ENCODE measurements at regions not wholly inside any gene's neighbourhood (a gene's known extent, or its start where the extent isn't known, plus 50 kb on each side); places are given as distances from the start of the nearest gene placed in this dataset.

DNA sequence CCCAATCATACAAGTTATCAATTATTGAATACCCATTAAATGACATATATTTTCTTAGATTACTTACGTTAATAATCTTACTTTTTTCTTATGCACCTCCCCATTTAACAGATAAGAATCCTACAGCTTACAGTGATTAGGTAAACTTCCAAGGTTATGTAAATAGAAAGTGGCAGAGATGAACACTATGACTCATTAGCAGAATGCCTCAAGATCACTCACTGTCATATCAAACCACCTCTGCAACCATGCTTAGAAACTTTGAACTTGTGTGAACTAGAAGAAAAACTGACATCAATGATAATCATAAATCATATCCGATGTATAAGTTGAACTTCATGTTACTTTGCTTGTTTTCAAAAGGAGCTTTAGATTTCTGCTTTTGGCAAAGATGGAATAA is 911.6 kb upstream of the ARPP21 start:
- no peaks in the 10 kb centered on the region for H3K27me3 ChIP-seq (ENCODE audit: control insufficient read depth in 3 of 3, insufficient read depth in 3 of 3, low read length in 3 of 3)
- no peaks in the 10 kb centered on the region for H3K4me1 ChIP-seq (ENCODE audit: control insufficient read depth in 3 of 3, insufficient read depth in 2 of 3, low read depth in 1 of 3, low read length in 2 of 3)
- no peak for DNase-seq
- no peak overlapping the region for H3K4me3 ChIP-seq (ENCODE audit: low read depth in 1 of 3, low read length in 3 of 3)
- 42 to 45% (median 44%) methylated on average over 2 of the region's 2 CpGs for WGBS, 3 donors
- no peaks in the 10 kb centered on the region for H3K36me3 ChIP-seq (ENCODE audit: control insufficient read depth in 3 of 3, insufficient read depth in 2 of 3, low read depth in 1 of 3, low read length in 3 of 3)
- no peak for FAIRE-seq
- peaks cover 0 to 3% of the 10 kb centered on the region in 2 donors for H3K9me3 ChIP-seq (ENCODE audit: control insufficient read depth in 2 of 2, insufficient read depth in 1 of 2, low read depth in 1 of 2, low read length in 1 of 2)
- no peak overlapping the region for H3K27ac ChIP-seq (ENCODE audit: low read depth in 1 of 3, low read length in 2 of 3)

- Histone ChIP-seq H3K36me3 (ENCODE audit: control insufficient read depth in 3 of 3, insufficient read depth in 2 of 3, low read depth in 1 of 3, low read length in 3 of 3) (no peaks in the 10 kb centered on the region), H3K4me1 (ENCODE audit: control insufficient read depth in 3 of 3, insufficient read depth in 2 of 3, low read depth in 1 of 3, low read length in 2 of 3) (no peaks in the 10 kb centered on the region), H3K27me3 (ENCODE audit: control insufficient read depth in 3 of 3, insufficient read depth in 3 of 3, low read length in 3 of 3) (no peaks in the 10 kb centered on the region), H3K9me3 (ENCODE audit: control insufficient read depth in 2 of 2, insufficient read depth in 1 of 2, low read depth in 1 of 2, low read length in 1 of 2) (no peaks in the 10 kb centered on the region), H3K4me3 (ENCODE audit: low read depth in 1 of 3, low read length in 3 of 3) (no peak overlapping the region), H3K27ac (ENCODE audit: low read depth in 1 of 3, low read length in 2 of 3) (no peak overlapping the region)
- DNase-seq (no peak), FAIRE-seq (no peak)
- WGBS, 3 donors, result 68 to 86% (median 83%) methylated on average over 1 of the region's 1 CpG
These were observed 897.2 kb upstream of the ARPP21 start for GRCh38 chr3:34742151-34742550.

DNA sequence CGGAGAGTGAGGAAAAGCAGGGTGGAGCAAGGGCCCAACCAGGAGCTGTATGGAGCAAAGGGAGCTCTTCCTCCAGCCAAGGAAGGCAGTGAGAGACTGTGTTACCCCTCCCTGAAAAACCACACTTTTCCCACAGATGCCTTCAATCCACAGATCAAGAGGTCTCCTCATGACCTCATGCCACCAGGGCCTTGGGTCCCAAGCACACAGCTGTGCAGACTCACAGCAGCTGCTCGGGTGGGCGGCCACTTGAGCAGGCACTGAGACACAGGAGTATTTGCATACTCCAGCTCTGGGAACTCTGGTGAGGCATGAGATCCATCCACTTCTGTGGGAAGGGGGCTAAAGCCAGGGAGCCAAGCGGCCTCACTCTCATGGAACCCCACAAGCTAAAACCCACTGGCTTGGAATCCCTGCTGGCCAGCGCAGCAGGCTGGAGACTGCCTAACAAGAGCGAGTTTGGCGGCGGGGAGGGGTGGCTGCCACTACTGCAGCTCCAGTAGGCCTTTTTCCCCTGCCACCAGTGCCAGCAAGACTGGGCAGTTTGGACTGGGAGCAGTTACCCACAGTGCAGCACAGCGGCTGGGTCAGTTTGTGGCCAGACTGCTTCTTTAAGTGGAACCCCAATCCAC is 880.6 kb upstream of the ARPP21 start:
- no peak for FAIRE-seq

DNA sequence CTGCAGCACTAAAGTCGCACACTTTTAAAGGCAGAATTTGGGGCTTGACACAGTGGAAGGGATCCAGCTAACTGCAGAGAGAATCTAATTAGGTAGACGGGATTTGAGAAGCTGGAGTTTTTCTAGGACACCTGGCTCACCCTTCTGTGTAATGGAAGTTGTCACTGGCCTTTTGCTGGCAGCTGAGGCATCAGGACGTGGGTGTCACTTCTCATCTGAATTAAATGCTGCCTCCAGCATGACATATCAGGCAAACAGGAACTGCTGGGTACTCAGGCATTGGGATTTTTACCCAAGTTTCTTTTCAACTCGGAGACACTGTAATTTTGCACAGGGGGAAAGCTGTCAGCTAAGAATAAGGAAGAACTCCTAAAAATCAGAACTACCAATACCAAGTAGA is 861.9 kb upstream of the ARPP21 start:
- Histone ChIP-seq H3K36me3 (ENCODE audit: control insufficient read depth in 3 of 3, insufficient read depth in 2 of 3, low read depth in 1 of 3, low read length in 3 of 3) (no peaks in the 10 kb centered on the region), H3K4me3 (ENCODE audit: low read depth in 1 of 3, low read length in 3 of 3) (no peak overlapping the region), H3K4me1 (ENCODE audit: control insufficient read depth in 3 of 3, insufficient read depth in 2 of 3, low read depth in 1 of 3, low read length in 2 of 3) (no peaks in the 10 kb centered on the region), H3K27ac (ENCODE audit: low read depth in 1 of 3, low read length in 2 of 3) (no peak overlapping the region), H3K27me3 (ENCODE audit: control insufficient read depth in 3 of 3, insufficient read depth in 3 of 3, low read length in 3 of 3) (no peaks in the 10 kb centered on the region), H3K9me3 (ENCODE audit: control insufficient read depth in 2 of 2, insufficient read depth in 1 of 2, low read depth in 1 of 2, low read length in 1 of 2) (peaks cover 0 to 12% of the 10 kb centered on the region in 2 donors)
- no peak for DNase-seq
- 45 to 57% (median 50%) methylated on average over 4 of the region's 4 CpGs for WGBS, 3 donors
- FAIRE-seq, result no peak

More for the DNA sequence above, 880.6 kb upstream of the ARPP21 start:
- Histone ChIP-seq H3K36me3 (ENCODE audit: control insufficient read depth in 3 of 3, insufficient read depth in 2 of 3, low read depth in 1 of 3, low read length in 3 of 3) (no peaks in the 10 kb centered on the region), H3K27me3 (ENCODE audit: control insufficient read depth in 3 of 3, insufficient read depth in 3 of 3, low read length in 3 of 3) (no peaks in the 10 kb centered on the region), H3K27ac (ENCODE audit: low read depth in 1 of 3, low read length in 2 of 3) (no peak overlapping the region), H3K9me3 (ENCODE audit: control insufficient read depth in 2 of 2, insufficient read depth in 1 of 2, low read depth in 1 of 2, low read length in 1 of 2) (no peaks in the 10 kb centered on the region), H3K4me1 (ENCODE audit: control insufficient read depth in 3 of 3, insufficient read depth in 2 of 3, low read depth in 1 of 3, low read length in 2 of 3) (no peaks in the 10 kb centered on the region), H3K4me3 (ENCODE audit: low read depth in 1 of 3, low read length in 3 of 3) (no peak overlapping the region)
- WGBS, 3 donors, result 87 to 90% (median 89%) methylated on average over 9 of the region's 9 CpGs
- DNase-seq, result no peak

DNA sequence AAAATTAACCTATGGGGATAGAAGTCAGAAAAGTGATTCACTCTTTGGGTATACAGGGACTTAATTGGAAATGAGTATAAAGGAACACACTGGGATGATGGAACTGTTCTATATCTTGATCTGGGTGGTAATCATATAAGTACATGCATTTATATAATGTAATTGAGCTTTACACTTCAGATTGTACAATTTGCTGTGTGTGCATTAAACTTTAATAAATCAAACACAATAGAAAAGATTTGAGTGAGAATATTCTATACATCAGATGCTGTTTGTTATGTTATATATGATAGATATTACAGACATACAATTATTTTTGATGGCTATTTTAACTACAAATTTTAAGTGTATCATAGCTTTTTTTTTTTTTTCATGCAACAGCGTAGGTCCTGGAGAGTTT is 860.2 kb upstream of the ARPP21 start:
- WGBS, 3 donors, result 83 to 100% (median 91%) methylated on average over 1 of the region's 1 CpG
- Histone ChIP-seq H3K36me3 (ENCODE audit: control insufficient read depth in 3 of 3, insufficient read depth in 2 of 3, low read depth in 1 of 3, low read length in 3 of 3) (no peaks in the 10 kb centered on the region), H3K27me3 (ENCODE audit: control insufficient read depth in 3 of 3, insufficient read depth in 3 of 3, low read length in 3 of 3) (no peaks in the 10 kb centered on the region), H3K27ac (ENCODE audit: low read depth in 1 of 3, low read length in 2 of 3) (no peak overlapping the region), H3K9me3 (ENCODE audit: control insufficient read depth in 2 of 2, insufficient read depth in 1 of 2, low read depth in 1 of 2, low read length in 1 of 2) (no peaks in the 10 kb centered on the region), H3K4me3 (ENCODE audit: low read depth in 1 of 3, low read length in 3 of 3) (no peak overlapping the region), H3K4me1 (ENCODE audit: control insufficient read depth in 3 of 3, insufficient read depth in 2 of 3, low read depth in 1 of 3, low read length in 2 of 3) (no peaks in the 10 kb centered on the region)
- FAIRE-seq (no peak), DNase-seq (no peak)

DNA sequence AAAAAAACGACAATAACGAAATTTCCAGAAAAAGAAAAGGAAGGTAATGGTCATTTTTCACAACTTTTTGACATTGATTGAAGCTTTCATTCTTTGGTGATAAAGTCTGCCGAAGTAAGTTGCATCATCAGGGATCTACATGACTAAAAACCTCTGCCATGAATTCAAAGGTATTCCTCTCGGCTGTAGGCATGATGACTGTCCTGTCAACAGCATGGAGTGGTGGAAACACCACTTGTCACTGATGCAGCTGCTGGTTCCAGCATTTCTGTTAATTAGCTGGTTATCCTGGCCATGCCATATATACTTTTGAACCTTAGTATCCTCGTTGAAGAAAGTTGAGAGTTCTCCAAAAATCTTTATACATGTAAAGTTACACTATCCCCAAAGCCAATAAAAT is 859.0 kb upstream of the ARPP21 start:
- Histone ChIP-seq H3K27me3 (ENCODE audit: control insufficient read depth in 3 of 3, insufficient read depth in 3 of 3, low read length in 3 of 3) (peaks cover 0 to 3% (median 0%) of the 10 kb centered on the region in 3 donors), H3K27ac (ENCODE audit: low read depth in 1 of 3, low read length in 2 of 3) (no peak overlapping the region), H3K4me1 (ENCODE audit: control insufficient read depth in 3 of 3, insufficient read depth in 2 of 3, low read depth in 1 of 3, low read length in 2 of 3) (no peaks in the 10 kb centered on the region), H3K4me3 (ENCODE audit: low read depth in 1 of 3, low read length in 3 of 3) (no peak overlapping the region), H3K9me3 (ENCODE audit: control insufficient read depth in 2 of 2, insufficient read depth in 1 of 2, low read depth in 1 of 2, low read length in 1 of 2) (no peaks in the 10 kb centered on the region), H3K36me3 (ENCODE audit: control insufficient read depth in 3 of 3, insufficient read depth in 2 of 3, low read depth in 1 of 3, low read length in 3 of 3) (no peaks in the 10 kb centered on the region)
- DNase-seq (no peak), FAIRE-seq (no peak)
- WGBS, 3 donors, result 40 to 53% (median 45%) methylated on average over 5 of the region's 5 CpGs

GRCh38 chr3:34780973-34781372 is 858.4 kb upstream of the ARPP21 start:
- H3K4me1 ChIP-seq (ENCODE audit: control insufficient read depth in 3 of 3, insufficient read depth in 2 of 3, low read depth in 1 of 3, low read length in 2 of 3), result no peaks in the 10 kb centered on the region
- 59 to 70% (median 60%) methylated on average over 4 of the region's 4 CpGs for WGBS, 3 donors
- no peaks in the 10 kb centered on the region for H3K9me3 ChIP-seq (ENCODE audit: control insufficient read depth in 2 of 2, insufficient read depth in 1 of 2, low read depth in 1 of 2, low read length in 1 of 2)
- no peak overlapping the region for H3K4me3 ChIP-seq (ENCODE audit: low read depth in 1 of 3, low read length in 3 of 3)
- H3K27ac ChIP-seq (ENCODE audit: low read depth in 1 of 3, low read length in 2 of 3), result no peak overlapping the region
- FAIRE-seq, result no peak
- H3K36me3 ChIP-seq (ENCODE audit: control insufficient read depth in 3 of 3, insufficient read depth in 2 of 3, low read depth in 1 of 3, low read length in 3 of 3), result no peaks in the 10 kb centered on the region
- H3K27me3 ChIP-seq (ENCODE audit: control insufficient read depth in 3 of 3, insufficient read depth in 3 of 3, low read length in 3 of 3), result peaks cover 0 to 3% (median 0%) of the 10 kb centered on the region in 3 donors
- no peak for DNase-seq

GRCh38 chr3:34782871-34783270 is 856.5 kb upstream of the ARPP21 start:
- Histone ChIP-seq H3K27ac (ENCODE audit: low read depth in 1 of 3, low read length in 2 of 3) (no peak overlapping the region), H3K9me3 (ENCODE audit: control insufficient read depth in 2 of 2, insufficient read depth in 1 of 2, low read depth in 1 of 2, low read length in 1 of 2) (no peaks in the 10 kb centered on the region), H3K27me3 (ENCODE audit: control insufficient read depth in 3 of 3, insufficient read depth in 3 of 3, low read length in 3 of 3) (peaks cover 0 to 3% (median 0%) of the 10 kb centered on the region in 3 donors), H3K4me1 (ENCODE audit: control insufficient read depth in 3 of 3, insufficient read depth in 2 of 3, low read depth in 1 of 3, low read length in 2 of 3) (no peaks in the 10 kb centered on the region), H3K4me3 (ENCODE audit: low read depth in 1 of 3, low read length in 3 of 3) (no peak overlapping the region), H3K36me3 (ENCODE audit: control insufficient read depth in 3 of 3, insufficient read depth in 2 of 3, low read depth in 1 of 3, low read length in 3 of 3) (no peaks in the 10 kb centered on the region)
- 66 to 74% (median 72%) methylated on average over 2 of the region's 2 CpGs for WGBS, 3 donors
- DNase-seq (no peak), FAIRE-seq (no peak)

- peaks cover 0 to 3% (median 0%) of the 10 kb centered on the region in 3 donors for H3K27me3 ChIP-seq (ENCODE audit: control insufficient read depth in 3 of 3, insufficient read depth in 3 of 3, low read length in 3 of 3)
- no peaks in the 10 kb centered on the region for H3K36me3 ChIP-seq (ENCODE audit: control insufficient read depth in 3 of 3, insufficient read depth in 2 of 3, low read depth in 1 of 3, low read length in 3 of 3)
- no peaks in the 10 kb centered on the region for H3K9me3 ChIP-seq (ENCODE audit: control insufficient read depth in 2 of 2, insufficient read depth in 1 of 2, low read depth in 1 of 2, low read length in 1 of 2)
- FAIRE-seq (no peak), DNase-seq (no peak)
- H3K27ac ChIP-seq (ENCODE audit: low read depth in 1 of 3, low read length in 2 of 3), result no peak overlapping the region
- H3K4me3 ChIP-seq (ENCODE audit: low read depth in 1 of 3, low read length in 3 of 3), result no peak overlapping the region
- H3K4me1 ChIP-seq (ENCODE audit: control insufficient read depth in 3 of 3, insufficient read depth in 2 of 3, low read depth in 1 of 3, low read length in 2 of 3), result no peaks in the 10 kb centered on the region
These were observed 855.4 kb upstream of the ARPP21 start for GRCh38 chr3:34783876-34784275.

Data from small intestine (tissue), 7 donors.